Peyer's patch (tissue), 4 donors: ENCODE measurements at regions not wholly inside any gene's neighbourhood (a gene's known extent, or its start where the extent isn't known, plus 50 kb on each side); places are given as distances from the start of the nearest gene placed in this dataset.

Experiments used
- DNase-seq, 3 donors: peaks; one replicate each; pipeline ENCODE4 v3.0.0-alpha.2; 2017 to 2019
- H3K27ac ChIP-seq, 4 donors: fragments of 200-600 bp; sonication (generic); one replicate each; pipeline ENCODE4 v1.5.1; 2016 to 2019
- H3K27me3 ChIP-seq, 2 donors: fragments of 200-600 bp; sonication (generic); one replicate each; pipeline ENCODE4 v1.5.1; 2019
- H3K36me3 ChIP-seq, 3 donors: fragments of 200-600 bp; sonication (generic); one replicate each; pipeline ENCODE4 v1.5.1; 2016 to 2019
- H3K4me1 ChIP-seq, 4 donors: fragments of 200-600 bp; sonication (generic); one replicate each; pipeline ENCODE4 v1.5.1; 2016 to 2019
- H3K4me3 ChIP-seq, 4 donors: fragments of 200-600 bp; sonication (generic); 1 replicate in 3 of 4; 2 replicates in 1 of 4; pipeline ENCODE4 v1.5.1; 2016 to 2019; ENCODE audit warnings: mild to moderate bottlenecking in 1 of 4
- H3K9me3 ChIP-seq, 4 donors: fragments of 200-600 bp; sonication (generic); one replicate each; pipeline ENCODE4 v1.5.1; 2016 to 2019; ENCODE audit warnings: mild to moderate bottlenecking in 1 of 4
- CTCF ChIP-seq, 6 experiments: fragments of 450-650 bp in 4 of 6; fragments of 200-600 bp in 2 of 6; sonication (generic) in 1 of 6; IDR thresholded peaks; one replicate each; pipeline ENCODE4 v1.5.1; 2017 to 2019; ENCODE audit warnings: antibody characterized with exemption in 6 of 6, mild to moderate bottlenecking in 3 of 6, moderate library complexity in 1 of 6
- POLR2A ChIP-seq, 2 donors: fragments of 450-650 bp; IDR thresholded peaks; one replicate each; pipeline ENCODE4 v1.5.1; 2017; ENCODE audit warnings: antibody characterized with exemption in 2 of 2, mild to moderate bottlenecking in 2 of 2, moderate library complexity in 2 of 2

DNA sequence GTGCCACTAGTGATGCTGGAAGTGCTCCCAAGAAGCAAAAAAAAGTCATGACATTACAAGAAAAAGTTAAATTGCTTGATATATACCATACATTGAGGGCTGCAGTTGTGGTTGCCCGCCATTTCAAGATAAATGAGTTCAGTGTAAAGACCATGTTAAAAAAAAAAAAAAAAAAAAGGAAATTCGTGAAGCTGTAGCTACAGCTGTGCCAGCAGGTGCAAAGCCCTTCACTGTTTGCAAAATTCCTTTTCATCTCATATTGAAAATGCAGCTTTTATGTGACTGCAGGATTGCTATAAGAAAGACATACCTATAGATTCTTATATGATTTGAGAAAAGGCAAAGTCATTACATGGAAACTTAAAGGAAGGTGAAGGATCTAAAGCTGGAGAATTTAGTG is 179.6 kb upstream of the POU5F2 start:
- no peak overlapping the region for H3K27ac ChIP-seq
- H3K4me3 ChIP-seq: no peak overlapping the region
- no peak for DNase-seq
- no peaks in the 10 kb centered on the region for H3K36me3 ChIP-seq
- H3K9me3 ChIP-seq: no peaks in the 10 kb centered on the region
- TF ChIP-seq POLR2A (IDR thresholded peaks at IDR 0.05) (no peak), CTCF (IDR thresholded peaks at IDR 0.05) (no peak)
- no peaks in the 10 kb centered on the region for H3K27me3 ChIP-seq
- no peaks in the 10 kb centered on the region for H3K4me1 ChIP-seq

DNA sequence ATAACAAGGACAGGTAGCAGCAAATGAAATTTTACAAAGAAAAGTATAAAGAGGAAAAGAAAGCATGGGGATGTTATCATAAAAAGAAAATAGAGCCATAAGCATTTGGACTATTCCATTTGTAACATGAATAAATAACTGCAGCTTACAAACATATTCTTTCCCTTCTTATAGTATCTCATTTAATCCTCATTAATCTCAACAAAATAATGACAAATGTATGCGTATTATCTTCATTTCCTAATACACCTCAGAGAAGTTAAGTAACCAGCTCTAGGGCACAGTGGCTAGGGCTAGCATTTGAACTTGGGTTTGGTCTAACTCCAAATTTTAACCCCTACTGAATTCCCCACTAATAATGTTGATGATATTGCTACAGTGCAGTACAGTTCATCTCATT is 175.5 kb upstream of the POU5F2 start:
- no peak for TF ChIP-seq POLR2A (IDR thresholded peaks at IDR 0.05)
- TF ChIP-seq CTCF (IDR thresholded peaks at IDR 0.05): no peak
- no peak overlapping the region for H3K4me3 ChIP-seq
- H3K36me3 ChIP-seq: no peaks in the 10 kb centered on the region
- H3K27me3 ChIP-seq: no peaks in the 10 kb centered on the region
- DNase-seq: no peak
- H3K9me3 ChIP-seq: no peaks in the 10 kb centered on the region
- H3K27ac ChIP-seq: no peak overlapping the region
- no peaks in the 10 kb centered on the region for H3K4me1 ChIP-seq

- H3K4me1 ChIP-seq: no peaks in the 10 kb centered on the region
- DNase-seq: no peak
These were observed 173.7 kb upstream of the POU5F2 start for GRCh38 chr5:93915142-93915553.

DNA sequence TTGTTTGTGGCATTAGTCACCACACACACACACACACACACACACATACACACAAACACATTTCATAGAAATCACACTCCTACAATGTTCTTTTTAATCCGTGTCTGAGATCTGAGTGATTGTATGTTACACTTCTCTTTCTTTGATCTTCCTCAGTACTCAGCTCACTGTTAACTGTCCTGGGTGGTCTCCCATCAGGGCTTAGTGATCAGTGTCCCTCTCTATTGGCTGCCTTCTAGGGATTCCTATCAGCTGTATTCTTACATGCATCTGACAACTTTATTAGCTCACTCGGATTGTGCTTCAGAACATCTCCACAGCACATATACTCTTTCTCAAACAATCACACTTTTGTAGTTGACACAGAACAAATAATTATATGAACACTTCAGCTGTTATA is 170.2 kb upstream of the POU5F2 start:
- no peak for TF ChIP-seq POLR2A (IDR thresholded peaks at IDR 0.05)
- TF ChIP-seq CTCF (IDR thresholded peaks at IDR 0.05): no peak
- DNase-seq: no peak
- no peaks in the 10 kb centered on the region for H3K27me3 ChIP-seq

More at GRCh38 chr5:93915142-93915553, 173.7 kb upstream of the POU5F2 start:
- Histone ChIP-seq H3K36me3 (no peaks in the 10 kb centered on the region), H3K4me3 (no peak overlapping the region), H3K27ac (no peak overlapping the region), H3K9me3 (no peaks in the 10 kb centered on the region), H3K27me3 (no peaks in the 10 kb centered on the region)
- TF ChIP-seq POLR2A (IDR thresholded peaks at IDR 0.05) (no peak), CTCF (IDR thresholded peaks at IDR 0.05) (peak in 4 of 6 experiments; percentile 50 to 74 (median 66))

DNA sequence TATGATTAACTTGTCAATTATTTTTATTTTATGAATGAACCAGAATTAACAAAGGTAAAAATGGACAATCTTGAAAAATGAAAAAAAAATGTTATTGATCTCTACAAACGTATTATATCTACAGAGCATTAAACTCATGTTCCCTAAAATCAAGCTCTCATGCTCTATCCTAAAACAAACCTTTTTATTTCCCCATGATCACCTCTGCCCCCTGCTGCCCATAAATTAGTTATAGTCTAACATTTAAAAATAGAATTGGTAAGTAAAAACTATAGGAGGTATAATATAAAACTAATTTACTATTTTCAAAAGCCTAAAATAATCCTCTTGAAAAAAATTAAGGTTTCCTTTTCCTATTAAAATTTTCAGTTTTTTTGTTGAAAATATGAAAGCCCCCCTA is 168.0 kb upstream of the POU5F2 start:
- Histone ChIP-seq H3K4me1 (no peaks in the 10 kb centered on the region), H3K9me3 (no peaks in the 10 kb centered on the region), H3K4me3 (no peak overlapping the region), H3K27ac (no peak overlapping the region), H3K27me3 (no peaks in the 10 kb centered on the region), H3K36me3 (no peaks in the 10 kb centered on the region)
- DNase-seq: no peak
- TF ChIP-seq POLR2A (IDR thresholded peaks at IDR 0.05): no peak
- TF ChIP-seq CTCF (IDR thresholded peaks at IDR 0.05): peak in 1 of 6 experiments; percentile 14

More for the DNA sequence above, 170.2 kb upstream of the POU5F2 start:
- H3K27ac ChIP-seq: no peak overlapping the region
- H3K4me3 ChIP-seq: no peak overlapping the region
- H3K9me3 ChIP-seq: no peaks in the 10 kb centered on the region
- H3K36me3 ChIP-seq: no peaks in the 10 kb centered on the region
- no peaks in the 10 kb centered on the region for H3K4me1 ChIP-seq

DNA sequence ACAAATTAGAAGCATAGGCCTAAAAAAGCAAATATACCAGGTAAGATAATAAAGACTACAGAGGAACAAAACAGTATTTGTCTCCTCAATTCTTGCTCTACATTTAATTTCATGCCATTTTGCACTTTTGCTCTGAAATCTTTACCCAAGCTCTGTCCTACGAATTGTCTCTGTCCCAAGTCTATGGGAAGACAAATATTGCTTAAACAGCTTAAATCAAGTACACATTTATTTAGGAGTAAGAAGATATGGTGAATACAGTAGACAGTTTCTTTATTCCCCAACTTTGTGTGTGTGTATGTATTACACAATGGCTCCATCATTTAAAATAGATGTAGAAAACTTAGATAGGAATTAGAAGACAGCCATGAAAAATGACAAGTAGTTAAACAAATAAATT is 163.5 kb upstream of the POU5F2 start:
- TF ChIP-seq POLR2A (IDR thresholded peaks at IDR 0.05) (no peak), CTCF (IDR thresholded peaks at IDR 0.05) (no peak)
- no peak overlapping the region for H3K4me3 ChIP-seq
- no peaks in the 10 kb centered on the region for H3K36me3 ChIP-seq
- no peaks in the 10 kb centered on the region for H3K4me1 ChIP-seq
- H3K27me3 ChIP-seq: no peaks in the 10 kb centered on the region
- H3K9me3 ChIP-seq: no peaks in the 10 kb centered on the region
- DNase-seq: no peak
- no peak overlapping the region for H3K27ac ChIP-seq
